ENCODE measurements at regions not wholly inside any gene's neighbourhood (a gene's known extent, or its start where the extent isn't known, plus 50 kb on each side); places are given as distances from the start of the nearest gene placed in this dataset.

DNA sequence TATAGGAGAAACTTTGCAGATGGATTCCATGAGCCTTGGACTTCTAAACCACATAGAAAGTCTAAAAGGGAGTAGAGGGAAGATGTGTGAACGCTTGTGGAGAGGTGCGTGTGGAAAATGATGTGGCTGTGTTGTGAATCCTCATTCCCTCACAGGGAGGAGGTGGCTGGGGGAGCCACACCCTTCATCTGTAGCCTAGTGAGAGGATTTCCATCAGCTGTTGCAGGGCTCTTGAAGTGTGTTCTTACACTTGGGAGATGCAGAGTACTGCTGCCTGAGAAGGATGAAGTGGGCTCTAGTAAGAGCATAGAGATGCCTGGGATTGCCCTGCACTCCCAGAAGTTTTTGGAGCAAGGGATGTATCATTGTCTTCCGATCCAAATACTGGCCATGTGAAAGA lies 279.6 kb downstream of the QKI start:
- H3K23ac ChIP-seq (ENCODE audit: low read depth, low read length): no peak overlapping the region
- no peak overlapping the region for H2BK20ac ChIP-seq (ENCODE audit: low read depth, low read length)
- no peak overlapping the region for H3K18ac ChIP-seq (ENCODE audit: low read depth, low read length)
- no peaks in the 10 kb centered on the region for H3K4me1 ChIP-seq (ENCODE audit: control insufficient read depth, insufficient read depth, low read length)
- no TSS peak for BruUV-seq (replicated peaks)
- no peak overlapping the region for H3K14ac ChIP-seq (replicated peaks; ENCODE audit: low read depth, low read length)
- H3K9ac ChIP-seq (ENCODE audit: low read depth, low read length): no peak overlapping the region
- no peak overlapping the region for H3K27ac ChIP-seq (ENCODE audit: insufficient read depth, low read length)
- dilution Hi-C loops (cut with HindIII; ENCODE audit: low sequenced_read_pairs, unreplicated experiment) (no loop called here), in situ Hi-C loops (cut with MboI; ENCODE audit: low sequenced_read_pairs) (no loop called here), intact Hi-C loops (cut with micrococcal nuclease) (no loop called here)
- no peaks in the 10 kb centered on the region for H3K79me1 ChIP-seq (ENCODE audit: low read depth in 1 of 2, low read length in 2 of 2)
- no peak for DNase-seq
- peak overlapping the region; percentile 15 for H2AFZ ChIP-seq (replicated peaks; ENCODE audit: low read length, poor library complexity)
- CTCF ChIA-PET: interaction anchor here (0.5 kb wide), 1 partner anchor 226 kb away, joined by 7 read pairs; no protein-coding TSS in a partner anchor
- H3K9me1 ChIP-seq (ENCODE audit: insufficient read depth, low read length): no peaks in the 10 kb centered on the region
- H3K36me3 ChIP-seq (ENCODE audit: control insufficient read depth, insufficient read depth, low read length): no peaks in the 10 kb centered on the region
- H2BK120ac ChIP-seq (ENCODE audit: low read depth, low read length): no peak overlapping the region
- no peak overlapping the region for H2BK15ac ChIP-seq (ENCODE audit: low read depth, low read length)
- H3K56ac ChIP-seq (ENCODE audit: extremely low read depth, insufficient read depth, low read length): no peak overlapping the region
- H2AK9ac ChIP-seq (replicated peaks; ENCODE audit: low read depth, low read length, poor library complexity): no peak overlapping the region
- no peak overlapping the region for H4K8ac ChIP-seq (ENCODE audit: low read depth in 2 of 2, low read length in 2 of 2)
- H3K27me3 ChIP-seq (ENCODE audit: control insufficient read depth, insufficient read depth, low read length): peaks cover 13% of the 10 kb centered on the region
- H3K4me3 ChIP-seq (ENCODE audit: insufficient read depth, low read depth, low read length): no peak overlapping the region
- POLR2A ChIA-PET (ENCODE audit: unreplicated experiment): no interaction called here
- H4K20me1 ChIP-seq (ENCODE audit: insufficient read depth, low read length): no peaks in the 10 kb centered on the region
- TF ChIP-seq CHD1 (IDR thresholded peaks at IDR 0.05; ENCODE audit: low read depth, low read length) (no peak), FOS (IDR thresholded peaks at IDR 0.05; ENCODE audit: low read depth, low read length) (no peak), SMC3 (IDR thresholded peaks at IDR 0.05; ENCODE audit: low read depth, low read length) (no peak), MXI1 (IDR thresholded peaks at IDR 0.05; ENCODE audit: borderline replicate concordance, low read depth, low read length) (no peak), RAD21 (IDR thresholded peaks at IDR 0.05; ENCODE audit: low read length) (no peak), MAZ (IDR thresholded peaks at IDR 0.05; ENCODE audit: borderline replicate concordance, low read depth, low read length) (no peak), NFE2L2 (IDR thresholded peaks at IDR 0.05; ENCODE audit: low read depth, low read length) (no peak), MAFK (IDR thresholded peaks at IDR 0.05; ENCODE audit: low read depth, low read length) (no peak), RCOR1 (IDR thresholded peaks at IDR 0.05; ENCODE audit: insufficient replicate concordance, low read length) (no peak), BHLHE40 (IDR thresholded peaks at IDR 0.05; ENCODE audit: low read depth, low read length) (no peak), RFX5 (IDR thresholded peaks at IDR 0.05; ENCODE audit: low read depth, low read length) (no peak), CEBPB (IDR thresholded peaks at IDR 0.05; ENCODE audit: low read depth, low read length) (no peak), POLR2A (IDR thresholded peaks at IDR 0.05; ENCODE audit: low read depth, low read length) (no peak)
- TF ChIP-seq, protein P1, sequence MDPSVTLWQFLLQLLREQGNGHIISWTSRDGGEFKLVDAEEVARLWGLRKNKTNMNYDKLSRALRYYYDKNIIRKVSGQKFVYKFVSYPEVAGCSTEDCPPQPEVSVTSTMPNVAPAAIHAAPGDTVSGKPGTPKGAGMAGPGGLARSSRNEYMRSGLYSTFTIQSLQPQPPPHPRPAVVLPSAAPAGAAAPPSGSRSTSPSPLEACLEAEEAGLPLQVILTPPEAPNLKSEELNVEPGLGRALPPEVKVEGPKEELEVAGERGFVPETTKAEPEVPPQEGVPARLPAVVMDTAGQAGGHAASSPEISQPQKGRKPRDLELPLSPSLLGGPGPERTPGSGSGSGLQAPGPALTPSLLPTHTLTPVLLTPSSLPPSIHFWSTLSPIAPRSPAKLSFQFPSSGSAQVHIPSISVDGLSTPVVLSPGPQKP (IDR thresholded peaks at IDR 0.05; ENCODE audit: borderline replicate concordance, low read depth, low read length): no peak
- TF ChIP-seq, protein P2, sequence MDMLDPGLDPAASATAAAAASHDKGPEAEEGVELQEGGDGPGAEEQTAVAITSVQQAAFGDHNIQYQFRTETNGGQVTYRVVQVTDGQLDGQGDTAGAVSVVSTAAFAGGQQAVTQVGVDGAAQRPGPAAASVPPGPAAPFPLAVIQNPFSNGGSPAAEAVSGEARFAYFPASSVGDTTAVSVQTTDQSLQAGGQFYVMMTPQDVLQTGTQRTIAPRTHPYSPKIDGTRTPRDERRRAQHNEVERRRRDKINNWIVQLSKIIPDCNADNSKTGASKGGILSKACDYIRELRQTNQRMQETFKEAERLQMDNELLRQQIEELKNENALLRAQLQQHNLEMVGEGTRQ (IDR thresholded peaks at IDR 0.05; ENCODE audit: low read depth, low read length): no peak
- TF ChIP-seq, protein P3, sequence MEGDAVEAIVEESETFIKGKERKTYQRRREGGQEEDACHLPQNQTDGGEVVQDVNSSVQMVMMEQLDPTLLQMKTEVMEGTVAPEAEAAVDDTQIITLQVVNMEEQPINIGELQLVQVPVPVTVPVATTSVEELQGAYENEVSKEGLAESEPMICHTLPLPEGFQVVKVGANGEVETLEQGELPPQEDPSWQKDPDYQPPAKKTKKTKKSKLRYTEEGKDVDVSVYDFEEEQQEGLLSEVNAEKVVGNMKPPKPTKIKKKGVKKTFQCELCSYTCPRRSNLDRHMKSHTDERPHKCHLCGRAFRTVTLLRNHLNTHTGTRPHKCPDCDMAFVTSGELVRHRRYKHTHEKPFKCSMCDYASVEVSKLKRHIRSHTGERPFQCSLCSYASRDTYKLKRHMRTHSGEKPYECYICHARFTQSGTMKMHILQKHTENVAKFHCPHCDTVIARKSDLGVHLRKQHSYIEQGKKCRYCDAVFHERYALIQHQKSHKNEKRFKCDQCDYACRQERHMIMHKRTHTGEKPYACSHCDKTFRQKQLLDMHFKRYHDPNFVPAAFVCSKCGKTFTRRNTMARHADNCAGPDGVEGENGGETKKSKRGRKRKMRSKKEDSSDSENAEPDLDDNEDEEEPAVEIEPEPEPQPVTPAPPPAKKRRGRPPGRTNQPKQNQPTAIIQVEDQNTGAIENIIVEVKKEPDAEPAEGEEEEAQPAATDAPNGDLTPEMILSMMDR (conservative IDR thresholded peaks at IDR 0.05; ENCODE audit: low read depth, low read length): no peak
- ATAC-seq (ENCODE audit: low read depth): no peak
- no CpG with 5 or more reads among the region's 3 CpGs for WGBS, 2 experiments (ENCODE audit: extremely low coverage in 2 of 2, insufficient read length in 1 of 2)
- no peak overlapping the region for H4K91ac ChIP-seq (ENCODE audit: insufficient read depth, low read depth, low read length)
- no peak overlapping the region for H2BK5ac ChIP-seq (ENCODE audit: low read depth, low read length, poor library complexity, severe bottlenecking)
- no peak overlapping the region for H4K5ac ChIP-seq (ENCODE audit: low read depth, low read length)
- H3K4ac ChIP-seq (ENCODE audit: low read depth, low read length): no peak overlapping the region
- no peaks in the 10 kb centered on the region; the same call in 1 of the 2 replicates for H3K9me3 ChIP-seq (ENCODE audit: control insufficient read depth, insufficient read depth, low read length)
- no peak overlapping the region for H2AK5ac ChIP-seq (ENCODE audit: low read depth, low read length)
- H3K4me2 ChIP-seq (ENCODE audit: low read depth, low read length): no peak overlapping the region

All from IMR-90 (cell line).